Endothelial cell of umbilical vein (primary cell): ENCODE measurements at regions not wholly inside any gene's neighbourhood (a gene's known extent, or its start where the extent isn't known, plus 50 kb on each side); places are given as distances from the start of the nearest gene placed in this dataset.

Source experiments
- BruUV-seq: library from RNA; stranded (reverse); fragments of 400-500 nt; replicated peaks from 2 replicates; lab custom pipeline; 2021; lab: Mats Ljungman, UMichigan
- CTCF ChIA-PET: fragments of 300-600, 350-600 bp; sonication (Branson Sonifier 250); formaldehyde crosslinking; loops from one replicate; lab custom pipeline; 2021; ENCODE audit warnings: antibody characterized with exemption, inconsistent platforms; lab: Charles Lee
- POLR2A ChIA-PET: fragments of 300-600, 350-600 bp; sonication (Branson Sonifier 250); formaldehyde crosslinking; loops from one replicate; lab custom pipeline; 2021; ENCODE audit warnings: antibody characterized with exemption, inconsistent platforms; lab: Charles Lee
- DNase-seq: peaks from one replicate; pipeline ENCODE4 v3.0.0-alpha.2; 2011; ENCODE audit warnings: low read depth, low spot score
- FAIRE-seq: peaks from 2 replicates; lab custom pipeline; 2011; peaks lifted over from hg19 to GRCh38; lab: Jason Lieb, UNC
- H2AFZ ChIP-seq: 2 replicates; pipeline ENCODE4 v1.6.0; 2012; ENCODE audit warnings: low read depth, low read length, control low read depth, inconsistent platforms
- H3K27ac ChIP-seq: 2 replicates; pipeline ENCODE4 v1.5.1; 2011; ENCODE audit warnings: low read depth, mild to moderate bottlenecking, control low read depth, low read length, moderate library complexity; ENCODE audit not compliant: insufficient read depth
- H3K27me3 ChIP-seq, 2 experiments: 2 replicates each; pipeline versions ENCODE4 v1.6.0 to v1.6.1; 2011; ENCODE audit warnings: low read length in 2 of 2, mixed read lengths in 1 of 2; ENCODE audit not compliant: control insufficient read depth in 2 of 2, insufficient read depth in 2 of 2
- H3K36me3 ChIP-seq, 2 experiments: 2 replicates in 1 of 2; 3 replicates in 1 of 2; pipeline ENCODE4 v1.5.1; 2011; ENCODE audit warnings: low read length in 2 of 2, mild to moderate bottlenecking in 1 of 2, moderate library complexity in 1 of 2; ENCODE audit not compliant: control insufficient read depth in 2 of 2, insufficient read depth in 2 of 2; ENCODE audit errors: extremely low read depth in 1 of 2
- H3K4me1 ChIP-seq: 3 replicates; pipeline ENCODE4 v1.5.1; 2011; ENCODE audit warnings: mild to moderate bottlenecking, low read length; ENCODE audit not compliant: control insufficient read depth, insufficient read depth; ENCODE audit errors: extremely low read depth
- H3K4me2 ChIP-seq: 2 replicates; pipeline ENCODE4 v1.6.1; 2011; ENCODE audit warnings: low read length, control low read depth, mixed read lengths; ENCODE audit not compliant: insufficient read depth
- H3K4me3 ChIP-seq, 3 experiments: fragments of 200-600 bp in 1 of 3; sonication (generic), shearing (Covaris generic) in 1 of 3; replicated peaks in 1 of 3; 2 replicates each; pipeline ENCODE4 v1.5.1; 2011 to 2016; ENCODE audit warnings: control low read depth in 3 of 3, low read length in 3 of 3, mild to moderate bottlenecking in 2 of 3, inconsistent platforms in 1 of 3, low read depth in 1 of 3, moderate library complexity in 1 of 3; ENCODE audit not compliant: insufficient read depth in 1 of 3
- H3K79me2 ChIP-seq: 2 replicates; pipeline ENCODE4 v1.6.0; 2012; ENCODE audit warnings: low read length, inconsistent platforms; ENCODE audit not compliant: control insufficient read depth, insufficient read depth
- H3K9ac ChIP-seq: replicated peaks from 2 replicates; pipeline ENCODE3; 2011; ENCODE audit warnings: low read length, control low read depth; ENCODE audit not compliant: insufficient read depth; ENCODE audit errors: extremely low read depth
- H3K9me1 ChIP-seq: replicated peaks from 3 replicates; pipeline ENCODE4 v1.6.0; 2011; ENCODE audit warnings: mild to moderate bottlenecking, low read length; ENCODE audit not compliant: control insufficient read depth, insufficient read depth; ENCODE audit errors: extremely low read depth
- H3K9me3 ChIP-seq: replicated peaks from 2 replicates; pipeline ENCODE4 v1.5.1; 2012; ENCODE audit warnings: low read length, inconsistent platforms; ENCODE audit not compliant: control insufficient read depth, insufficient read depth
- H4K20me1 ChIP-seq: replicated peaks from 2 replicates; pipeline ENCODE3; 2011; ENCODE audit warnings: mild to moderate bottlenecking, low read length; ENCODE audit not compliant: control insufficient read depth, insufficient read depth; ENCODE audit errors: extremely low read depth
- CTCF ChIP-seq, 2 donors: IDR thresholded peaks; 1 replicate in 1 of 2; 2 replicates in 1 of 2; pipeline ENCODE4 v1.5.1; 2011; ENCODE audit warnings: low read length in 2 of 2, mild to moderate bottlenecking in 2 of 2, moderate library complexity in 2 of 2, control low read depth in 1 of 2, inconsistent platforms in 1 of 2, low read depth in 1 of 2; ENCODE audit not compliant: insufficient read depth in 1 of 2; ENCODE audit errors: extremely low read depth in 1 of 2
- EZH2 ChIP-seq: IDR thresholded peaks from 2 replicates; pipeline ENCODE4 v1.6.1; 2012; ENCODE audit warnings: borderline replicate concordance, low read depth, mild to moderate bottlenecking, moderate library complexity, low read length, inconsistent platforms; ENCODE audit not compliant: severe bottlenecking
- FOS ChIP-seq: IDR thresholded peaks from 2 replicates; pipeline ENCODE4 v1.6.1; 2011; ENCODE audit warnings: mild to moderate bottlenecking, low read length, moderate library complexity, borderline replicate concordance; ENCODE audit not compliant: insufficient read depth
- GATA2 ChIP-seq: IDR thresholded peaks from 2 replicates; pipeline ENCODE4 v1.7.0; 2011; ENCODE audit warnings: low read depth, mild to moderate bottlenecking, moderate library complexity, mixed read lengths, low read length; ENCODE audit not compliant: insufficient read length, insufficient read depth
- JUN ChIP-seq: IDR thresholded peaks from 2 replicates; pipeline ENCODE4 v1.6.1; 2011; ENCODE audit warnings: borderline replicate concordance, low read depth; ENCODE audit not compliant: insufficient read length, insufficient read depth
- MAX ChIP-seq: IDR thresholded peaks from 2 replicates; pipeline ENCODE4 v1.6.1; 2011; ENCODE audit not compliant: insufficient read depth, insufficient read length
- MYC ChIP-seq: IDR thresholded peaks from one replicate; pipeline ENCODE4 v1.6.1; 2011; ENCODE audit warnings: mild to moderate bottlenecking, low read depth, low read length
- POLR2A ChIP-seq: IDR thresholded peaks from 2 replicates; pipeline ENCODE4 v1.6.1; 2012; ENCODE audit warnings: low read depth, mild to moderate bottlenecking, control low read depth, low read length
- POLR2AphosphoS5 ChIP-seq: IDR thresholded peaks from 2 replicates; pipeline ENCODE4 v1.6.1; 2012; ENCODE audit warnings: low read depth, mild to moderate bottlenecking, control low read depth, low read length, moderate library complexity; ENCODE audit not compliant: insufficient read depth
- dilution Hi-C: fragments of 300-500 bp; cut with MboI; formaldehyde crosslinking; loops from one replicate; pipeline ENCODE4 v1.15.0; 2019; ENCODE audit warnings: low sequenced_read_pairs; ENCODE audit not compliant: extremely low pct_ligation_motif_present
- intact Hi-C: fragments of 100-400 bp; cut with micrococcal nuclease; formaldehyde crosslinking; loops from one replicate; pipeline ENCODE4 v1.10.0; 2022

GRCh38 chr7:83749495-83749894, 100.6 kb upstream of the SEMA3E start:
- no peak overlapping the region for H3K4me3 ChIP-seq
- H3K9me3 ChIP-seq = no peaks in the 10 kb centered on the region
- dilution Hi-C loops = no loop called here
- H3K27me3 ChIP-seq = no peaks in the 10 kb centered on the region
- ChIA-PET POLR2A (no interaction called here), CTCF (no interaction called here)
- H3K9me1 ChIP-seq = no peaks in the 10 kb centered on the region
- no peak overlapping the region for H2AFZ ChIP-seq
- DNase-seq = no peak
- intact Hi-C loops = no loop called here
- H3K9ac ChIP-seq = no peak overlapping the region
- no peak for FAIRE-seq
- no peaks in the 10 kb centered on the region for H3K36me3 ChIP-seq
- no peak overlapping the region for H3K27ac ChIP-seq
- BruUV-seq = no TSS peak
- no peaks in the 10 kb centered on the region for H3K4me1 ChIP-seq
- TF ChIP-seq POLR2AphosphoS5 (no peak), MAX (no peak), POLR2A (no peak), FOS (no peak), GATA2 (no peak), JUN (no peak), MYC (no peak), CTCF (IDR thresholded peaks at IDR 0.05; ENCODE audit: extremely low read depth in 1 of 2, insufficient read depth in 1 of 2, low read depth in 1 of 2, low read length in 2 of 2) (no peak), EZH2 (no peak)
- H3K79me2 ChIP-seq = no peaks in the 10 kb centered on the region
- H4K20me1 ChIP-seq = no peaks in the 10 kb centered on the region
- H3K4me2 ChIP-seq = no peak overlapping the region
